HG03439 (cell line): ENCODE measurements at regions not wholly inside any gene's neighbourhood (a gene's known extent, or its start where the extent isn't known, plus 50 kb on each side); places are given as distances from the start of the nearest gene placed in this dataset.
"Not testable (repeated sequence)": the region's sequence is repeated elsewhere in the genome, so short reads cannot be mapped to it uniquely, and the experiment has no call there.

Experiments used
- ATAC-seq: cut with Tn5 transposase; IDR thresholded peaks from one replicate; pipeline ENCODE4 v1.9.1; 2021; ENCODE audit warnings: mild to moderate bottlenecking, moderate library complexity; ENCODE audit not compliant: unreplicated experiment

- ATAC-seq: no peak
These were observed 70.7 kb downstream of the FAM50B start for GRCh38 chr6:3919849-3920248.

GRCh38 chr6:3920321-3920720 is 71.1 kb downstream of the FAM50B start:
- no peak for ATAC-seq

- ATAC-seq: no peak
These were observed 72.5 kb downstream of the FAM50B start for GRCh38 chr6:3921663-3922062.

GRCh38 chr6:3922619-3923018 is 73.4 kb downstream of the FAM50B start:
- ATAC-seq: not testable (repeated sequence)

GRCh38 chr6:3925223-3926149 is 76.3 kb downstream of the FAM50B start:
- ATAC-seq: not testable (repeated sequence)

- ATAC-seq: no peak
These were observed 76.9 kb downstream of the FAM50B start for GRCh38 chr6:3926150-3926482.

GRCh38 chr6:3928111-3928510 is 78.9 kb downstream of the FAM50B start:
- ATAC-seq: no peak

GRCh38 chr6:3929281-3929798 is 80.2 kb downstream of the FAM50B start:
- ATAC-seq: no peak

- ATAC-seq: no peak
These were observed 88.3 kb downstream of the FAM50B start for GRCh38 chr6:3937438-3937837.

- ATAC-seq: no peak
These were observed 89.7 kb downstream of the FAM50B start for GRCh38 chr6:3938715-3939367.

GRCh38 chr6:3939368-3939958 is 90.3 kb downstream of the FAM50B start:
- ATAC-seq: no peak

GRCh38 chr6:3939964-3940363 is 90.8 kb downstream of the FAM50B start:
- ATAC-seq: no peak

- no peak for ATAC-seq
These were observed 91.5 kb downstream of the FAM50B start for GRCh38 chr6:3940703-3941102.

- ATAC-seq: no peak
These were observed 94.2 kb downstream of the FAM50B start for GRCh38 chr6:3943331-3943765.

GRCh38 chr6:3944246-3944645 is 95.1 kb downstream of the FAM50B start:
- ATAC-seq: no peak

- no peak for ATAC-seq
These were observed 97.6 kb downstream of the FAM50B start for GRCh38 chr6:3946778-3947177.

GRCh38 chr6:3948866-3949265 is 99.7 kb downstream of the FAM50B start:
- ATAC-seq: no peak

- ATAC-seq: no peak
These were observed 100.3 kb downstream of the FAM50B start for GRCh38 chr6:3949521-3949920.

GRCh38 chr6:3956054-3956453 is 106.9 kb downstream of the FAM50B start:
- no peak for ATAC-seq

GRCh38 chr6:3957321-3957720 is 108.1 kb downstream of the FAM50B start:
- ATAC-seq: no peak

GRCh38 chr6:3958255-3958654 is 109.1 kb downstream of the FAM50B start:
- ATAC-seq: no peak

GRCh38 chr6:3959385-3959784 is 110.2 kb downstream of the FAM50B start:
- ATAC-seq: no peak
